ENCODE measurements at regions not wholly inside any gene's neighbourhood (a gene's known extent, or its start where the extent isn't known, plus 50 kb on each side); places are given as distances from the start of the nearest gene placed in this dataset.

DNA sequence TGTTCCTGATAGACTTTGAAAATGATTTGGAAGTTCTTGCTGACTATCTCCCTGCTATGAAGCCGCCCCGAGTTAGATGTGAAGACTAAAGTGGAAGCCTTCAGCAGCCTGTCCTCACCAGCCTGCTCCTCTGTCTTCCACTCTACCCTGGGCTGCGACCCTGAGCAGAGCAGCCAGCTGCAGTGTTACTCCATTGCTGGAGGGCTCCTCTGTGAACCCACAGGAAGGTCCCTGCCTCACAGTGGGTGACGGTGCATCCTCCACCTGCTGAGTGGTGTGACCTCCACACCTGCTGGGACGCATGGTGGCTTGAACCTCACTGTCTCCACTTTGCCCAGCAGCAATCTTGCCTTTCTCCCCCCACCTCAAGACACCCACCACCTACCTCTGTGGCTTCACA lies 116.4 kb downstream of the IRS2 start:
- no peak for DNase-seq (ENCODE audit: low read depth)

DNA sequence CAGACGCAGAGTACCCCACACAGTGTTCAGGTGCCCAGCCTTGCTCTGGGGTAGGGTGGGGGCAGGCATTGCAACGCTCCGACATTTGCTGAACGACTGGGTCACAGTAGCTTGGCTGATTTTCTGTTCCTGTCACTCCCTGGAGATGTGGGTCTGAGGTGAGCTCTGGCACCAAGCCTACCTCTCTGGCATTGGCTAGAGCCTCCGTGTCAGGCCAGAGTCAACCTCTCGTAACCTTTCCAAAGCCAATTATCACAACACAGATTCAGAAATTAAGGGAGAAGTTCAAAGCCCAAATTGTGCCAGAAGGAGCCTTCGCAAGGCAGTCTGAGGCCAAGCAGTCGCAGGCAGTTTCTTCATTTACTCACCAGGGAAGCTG lies 117.2 kb downstream of the IRS2 start:
- no peak for DNase-seq (ENCODE audit: low read depth)

DNA sequence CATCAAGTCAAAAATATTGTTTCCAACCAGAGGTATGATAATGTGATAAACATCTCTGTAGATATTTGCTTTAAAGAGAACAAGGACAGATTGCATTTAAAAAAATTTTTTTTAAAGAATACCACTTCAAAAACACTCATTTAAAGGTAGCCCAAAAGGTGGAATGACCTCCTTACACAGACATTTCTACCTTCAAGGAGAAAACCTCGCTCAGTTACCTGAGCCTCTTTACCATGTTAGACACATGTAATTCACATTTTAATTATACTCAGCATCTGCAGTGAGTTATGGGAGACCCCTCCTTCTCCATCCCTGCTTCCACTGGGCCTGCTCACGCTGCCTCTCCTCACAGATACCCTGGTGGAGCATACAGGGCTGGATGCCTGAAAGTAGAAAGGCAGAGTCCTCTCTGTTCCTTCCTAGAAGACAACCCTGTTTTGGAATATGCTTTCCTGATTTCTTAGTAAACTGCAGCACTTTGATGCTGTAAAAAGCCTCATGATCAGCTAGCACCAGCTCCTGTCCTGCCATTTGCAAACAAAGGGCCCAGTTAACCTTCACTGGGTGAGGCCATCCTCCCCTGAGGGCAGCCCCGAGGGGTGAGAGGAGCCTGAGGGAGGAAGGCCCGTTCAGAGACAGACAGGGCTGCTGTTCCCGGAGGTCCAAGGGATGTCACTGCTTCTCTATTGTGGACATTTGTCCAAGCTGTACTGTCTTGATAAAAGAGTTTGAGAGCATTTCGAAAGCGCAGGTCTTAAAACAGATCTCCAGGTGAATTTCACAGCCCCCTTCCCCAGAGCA lies 117.8 kb downstream of the IRS2 start:
- DNase-seq (ENCODE audit: low read depth) = no peak

DNA sequence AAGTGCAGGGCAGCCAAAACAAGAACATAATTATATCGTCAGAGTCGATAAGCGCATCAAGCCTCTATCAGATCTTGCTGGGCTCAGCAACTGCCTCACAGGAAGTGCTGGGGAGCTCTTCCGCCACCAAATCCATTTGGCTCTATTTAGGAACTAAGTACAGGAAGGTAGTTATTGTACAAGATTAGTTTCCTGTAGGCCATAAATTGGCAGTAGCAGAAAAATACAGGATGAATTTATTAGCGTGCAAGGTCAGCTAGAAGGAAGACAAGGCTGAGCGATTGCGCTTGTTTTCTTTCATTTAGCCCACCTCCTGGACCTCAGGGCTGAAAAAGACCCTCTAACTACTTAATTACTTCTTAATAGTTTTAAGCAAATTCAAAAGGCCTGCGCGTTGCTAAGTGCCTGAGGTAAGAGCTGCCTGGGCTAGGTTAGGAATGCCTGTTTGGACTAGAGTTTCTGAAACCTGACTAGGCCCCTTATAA lies 118.5 kb downstream of the IRS2 start:
- DNase-seq (ENCODE audit: low read depth) = no peak

DNA sequence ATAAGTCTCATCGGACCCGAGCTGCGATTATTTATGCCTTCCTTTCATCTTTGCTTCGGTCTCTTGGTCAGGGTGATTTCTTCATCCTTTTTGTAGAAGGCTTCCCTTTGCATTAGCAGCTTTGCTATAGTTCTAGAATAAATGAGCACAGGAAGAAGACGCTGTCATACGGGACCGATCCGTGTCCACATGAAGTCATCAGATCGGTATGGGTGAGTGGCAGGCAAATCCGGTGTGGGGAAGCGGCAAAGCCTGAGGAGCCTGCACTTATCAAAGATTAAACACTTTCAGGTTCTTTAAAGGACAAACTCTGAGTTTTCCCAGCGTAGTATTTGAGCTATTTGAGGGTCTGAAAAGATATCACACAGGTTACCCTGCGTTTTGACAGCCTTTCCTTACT lies 119.3 kb downstream of the IRS2 start:
- peak; percentile 22 for DNase-seq (ENCODE audit: low read depth)

DNA sequence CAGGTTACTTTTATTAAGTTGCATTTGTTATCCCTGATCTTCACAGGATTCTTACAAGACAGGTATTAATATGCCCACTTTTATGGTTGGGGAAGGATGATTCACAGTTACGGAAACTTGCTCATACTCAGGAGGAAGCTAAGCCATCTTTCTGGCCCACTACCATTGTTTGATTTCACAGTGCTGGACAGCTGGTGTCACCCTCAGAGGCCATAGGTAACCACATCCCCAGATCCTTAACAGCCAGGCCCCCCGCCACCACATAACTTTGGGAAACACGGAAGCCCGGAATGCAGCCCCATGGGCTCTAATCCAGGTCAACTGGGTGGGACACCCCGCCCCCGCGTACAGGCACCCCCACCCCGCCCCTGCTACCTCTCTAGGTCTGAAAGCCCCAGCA lies 119.7 kb downstream of the IRS2 start:
- no peak for DNase-seq (ENCODE audit: low read depth)

DNA sequence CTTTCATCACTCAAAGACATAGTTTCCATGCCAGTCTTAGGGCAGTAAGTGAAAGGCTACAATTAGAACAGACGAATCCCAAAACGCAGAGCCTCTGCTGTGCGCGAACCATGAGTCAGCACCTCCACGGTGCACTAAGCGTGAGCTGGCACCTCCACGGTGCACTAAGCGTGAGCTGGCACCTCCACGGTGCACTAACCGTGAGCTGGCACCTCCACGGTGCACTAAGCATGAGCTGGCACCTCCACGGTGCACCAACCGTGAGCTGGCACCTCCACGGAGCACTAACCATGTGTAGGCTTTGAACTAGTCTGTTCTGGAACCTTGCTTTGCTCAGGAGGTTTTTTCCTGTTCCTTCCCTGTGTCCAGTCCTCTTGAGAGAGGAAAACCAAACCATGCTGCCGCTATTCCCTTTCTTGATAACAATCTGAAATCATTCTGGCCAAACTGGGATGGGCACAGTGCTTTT lies 120.6 kb downstream of the IRS2 start:
- DNase-seq (ENCODE audit: low read depth) = peak; percentile 12

DNA sequence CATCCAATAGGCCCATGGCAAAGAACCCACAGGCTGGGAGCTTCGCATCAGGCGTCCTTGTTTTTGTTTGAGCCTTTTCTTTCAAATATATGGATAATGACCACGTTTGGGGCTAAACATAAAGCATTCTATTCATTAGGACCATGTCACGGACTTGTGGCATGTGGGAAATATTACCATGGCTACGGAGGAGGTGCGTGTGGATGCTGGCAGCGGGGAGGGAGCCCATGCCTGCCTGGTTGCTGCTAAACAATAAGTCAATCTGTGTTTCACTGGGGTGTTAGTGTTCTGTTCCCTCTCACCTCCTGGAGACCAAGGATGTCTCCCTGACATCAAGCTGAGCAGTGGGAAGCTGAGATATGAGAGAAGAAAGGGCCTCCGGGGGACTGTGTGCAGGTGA lies 121.1 kb downstream of the IRS2 start:
- DNase-seq (ENCODE audit: low read depth) = no peak

DNA sequence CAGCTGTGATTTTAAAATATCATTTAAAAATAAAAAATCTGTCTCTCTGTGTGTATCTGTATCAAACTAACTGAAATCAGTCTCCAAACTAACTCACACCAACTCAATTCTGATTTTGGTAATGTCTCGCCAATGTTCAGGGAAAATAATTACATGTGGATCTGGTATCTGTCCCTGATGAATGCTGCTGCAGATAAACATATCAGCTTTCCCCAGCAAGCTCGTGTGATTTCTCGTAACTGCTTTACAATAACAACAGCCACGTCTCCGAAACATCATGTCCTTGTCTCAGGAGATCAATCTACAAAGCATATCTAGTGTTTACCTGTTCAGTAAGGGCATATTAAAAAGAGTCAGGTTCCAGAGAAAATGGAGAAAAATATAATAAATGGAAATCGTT lies 129.0 kb downstream of the IRS2 start:
- DNase-seq (ENCODE audit: low read depth) = no peak

DNA sequence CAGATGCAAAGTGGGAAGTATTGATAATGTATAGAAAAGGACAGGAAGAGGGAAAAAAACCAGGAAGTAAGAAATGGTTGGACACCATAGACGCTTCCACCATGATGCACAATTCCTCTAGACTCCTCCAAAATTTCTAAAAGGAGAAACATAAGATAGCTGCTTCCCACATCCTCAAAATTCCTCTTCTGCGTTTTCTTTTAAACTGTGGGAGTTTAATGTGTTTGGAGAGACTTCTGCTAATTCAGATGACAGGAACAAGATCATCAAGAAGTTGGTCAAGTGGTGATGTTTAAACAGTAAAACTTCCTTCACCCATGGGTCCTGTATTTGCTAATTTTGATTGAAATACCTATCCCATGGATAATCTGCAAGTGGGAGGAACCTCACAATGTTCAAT lies 130.2 kb downstream of the IRS2 start:
- DNase-seq (ENCODE audit: low read depth) = no peak

DNA sequence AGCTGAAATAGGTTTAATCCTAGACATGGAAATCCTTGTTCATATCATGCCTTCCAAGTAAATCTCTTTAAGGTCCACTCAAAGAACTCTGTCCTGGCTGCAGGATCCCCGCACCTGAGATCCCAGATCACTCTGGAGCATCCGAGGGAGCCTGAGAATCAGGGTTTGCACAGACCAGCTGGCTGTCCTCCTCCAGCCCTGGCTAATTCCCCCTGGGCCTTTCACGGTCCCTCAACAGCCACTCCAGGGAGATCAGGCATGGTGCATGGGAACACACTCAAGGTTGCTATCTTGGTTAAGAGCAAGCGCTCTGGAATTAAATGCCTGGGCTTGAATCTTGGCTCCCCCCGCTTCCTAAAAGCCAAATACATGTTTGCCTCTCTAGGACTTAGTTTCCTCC lies 130.8 kb downstream of the IRS2 start:
- no peak for DNase-seq (ENCODE audit: low read depth)

DNA sequence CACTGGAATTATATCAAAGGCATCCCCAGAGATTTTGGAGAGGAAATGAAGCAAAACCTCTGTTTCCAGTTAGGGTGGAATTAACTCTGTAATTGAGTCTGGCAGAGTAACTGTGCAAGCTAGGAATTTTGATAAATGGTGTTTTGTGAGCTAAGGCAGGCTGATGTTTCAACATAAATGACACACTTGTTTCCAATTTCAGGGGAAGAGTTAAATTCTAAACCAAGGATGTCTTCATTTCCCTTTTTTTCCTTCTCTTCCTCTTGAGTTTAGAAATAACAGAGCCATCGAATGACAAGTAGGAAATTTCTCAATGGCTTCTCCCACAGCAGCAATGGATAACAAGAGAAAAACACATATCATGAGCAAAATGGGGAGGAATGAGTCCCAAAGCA lies 131.2 kb downstream of the IRS2 start:
- no peak for DNase-seq (ENCODE audit: low read depth)

DNA sequence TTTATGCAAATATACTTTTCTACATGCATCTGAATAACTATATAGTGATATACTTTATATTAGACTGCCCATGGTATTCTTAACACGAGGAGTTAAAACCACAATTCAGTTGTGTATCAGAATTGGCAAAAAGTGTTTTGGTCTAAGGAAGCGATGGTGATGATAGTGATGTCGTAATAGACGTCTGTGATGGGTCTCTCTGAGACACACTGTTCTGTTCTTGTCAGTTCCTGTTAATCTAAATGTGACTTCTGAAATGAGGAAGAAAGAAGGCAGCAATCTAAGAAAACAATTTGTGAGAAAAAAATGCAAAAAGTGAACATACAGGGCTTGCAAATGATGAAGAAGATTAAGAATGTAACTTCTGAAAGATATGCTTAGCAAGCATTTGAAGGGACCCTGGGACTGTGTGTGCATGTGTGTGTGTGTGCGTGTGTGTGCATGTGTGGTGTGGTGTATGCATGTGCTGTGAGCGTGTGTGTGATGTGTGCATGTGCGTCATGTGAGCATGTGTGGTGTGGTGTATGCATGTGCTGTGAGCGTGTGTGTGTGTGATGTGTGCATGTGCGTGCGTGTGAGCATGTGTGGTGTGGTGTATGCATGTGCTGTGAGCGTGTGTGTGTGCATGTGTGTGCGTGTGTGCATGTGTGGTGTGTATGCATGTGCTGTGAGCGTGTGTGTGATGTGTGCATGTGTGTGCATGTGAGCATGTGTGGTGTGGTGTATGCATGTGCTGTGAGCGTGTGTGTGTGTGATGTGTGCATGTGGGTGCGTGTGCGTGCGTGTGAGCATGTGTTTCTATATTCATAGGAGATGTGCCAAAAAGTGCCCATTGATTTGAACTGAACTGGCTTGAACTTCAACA lies 131.8 kb downstream of the IRS2 start:
- no peak for DNase-seq (ENCODE audit: low read depth)

DNA sequence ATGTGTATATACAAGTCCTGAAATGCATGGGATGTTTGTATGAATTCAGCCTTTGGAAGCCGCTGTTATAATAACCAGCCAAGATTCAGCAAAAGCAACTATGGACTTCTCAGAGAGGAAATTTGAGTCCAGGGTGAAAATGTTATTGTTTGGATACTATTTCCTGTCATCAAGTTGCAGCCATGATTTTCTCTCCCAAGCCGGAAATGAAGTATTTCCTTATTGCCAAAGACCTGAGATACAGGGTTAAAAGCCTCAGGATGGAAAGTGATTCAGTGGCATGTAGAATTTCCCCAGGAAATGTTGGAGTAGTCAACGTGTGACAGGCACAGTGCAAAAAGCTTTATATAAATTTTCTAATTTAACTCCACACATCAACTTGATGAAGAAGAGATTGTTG lies 133.9 kb downstream of the IRS2 start:
- no peak for DNase-seq (ENCODE audit: low read depth)

DNA sequence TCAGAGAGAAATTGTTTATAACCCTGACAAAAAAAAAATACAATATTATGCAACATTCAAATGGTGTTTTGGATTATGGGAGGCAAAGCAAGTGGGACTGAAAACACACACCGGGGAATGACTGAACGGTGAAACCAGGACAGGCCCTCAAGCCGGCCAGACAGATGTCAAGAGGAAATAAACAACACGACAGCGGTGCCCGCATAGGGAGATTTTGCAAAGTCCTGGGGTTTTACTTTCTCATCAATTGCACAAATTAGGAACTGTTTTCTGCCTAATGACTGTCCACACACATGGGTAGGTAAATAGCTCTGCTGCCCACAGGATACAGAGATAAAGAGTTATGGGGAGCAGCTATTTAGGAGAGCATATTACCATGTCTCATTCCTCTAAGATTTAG lies 134.5 kb downstream of the IRS2 start:
- DNase-seq (ENCODE audit: low read depth) = no peak

DNA sequence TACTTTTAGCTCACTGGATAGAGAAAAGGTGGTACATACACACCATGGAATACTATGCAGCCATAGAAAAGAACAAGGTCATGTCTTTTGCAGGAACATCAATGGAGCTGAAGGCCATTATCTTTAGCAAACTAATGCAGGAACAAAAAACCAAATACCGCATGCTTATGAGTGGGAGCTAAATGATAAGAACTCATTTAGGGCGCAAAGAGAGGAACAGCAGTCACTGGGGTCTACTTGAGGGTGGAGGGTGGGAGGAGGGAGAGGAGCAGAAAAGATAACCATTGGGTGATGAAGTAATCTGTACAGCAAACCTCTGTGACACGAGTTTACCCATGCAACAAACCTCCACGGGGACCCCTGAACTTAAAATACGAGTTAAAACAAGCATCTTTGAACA lies 135.1 kb downstream of the IRS2 start:
- DNase-seq (ENCODE audit: low read depth) = no peak

DNA sequence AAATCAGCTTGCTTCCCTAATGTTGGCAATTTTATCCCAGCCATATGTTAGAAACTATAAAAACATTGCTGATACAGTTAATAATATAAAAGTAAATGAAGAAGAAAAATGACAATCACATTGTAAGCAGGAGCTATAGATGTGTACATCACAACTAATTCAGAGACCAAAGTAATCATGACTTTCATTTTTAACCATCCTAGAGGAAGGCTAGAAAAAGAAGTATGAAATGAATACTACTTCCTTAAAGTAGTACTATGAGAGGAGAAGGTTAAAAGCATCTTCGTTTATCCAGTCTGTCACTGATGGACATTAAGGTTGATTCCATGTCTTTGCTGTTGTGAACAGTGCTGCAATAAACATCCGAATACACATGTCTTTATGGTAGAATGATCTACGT lies 135.5 kb downstream of the IRS2 start:
- no peak for DNase-seq (ENCODE audit: low read depth)

DNA sequence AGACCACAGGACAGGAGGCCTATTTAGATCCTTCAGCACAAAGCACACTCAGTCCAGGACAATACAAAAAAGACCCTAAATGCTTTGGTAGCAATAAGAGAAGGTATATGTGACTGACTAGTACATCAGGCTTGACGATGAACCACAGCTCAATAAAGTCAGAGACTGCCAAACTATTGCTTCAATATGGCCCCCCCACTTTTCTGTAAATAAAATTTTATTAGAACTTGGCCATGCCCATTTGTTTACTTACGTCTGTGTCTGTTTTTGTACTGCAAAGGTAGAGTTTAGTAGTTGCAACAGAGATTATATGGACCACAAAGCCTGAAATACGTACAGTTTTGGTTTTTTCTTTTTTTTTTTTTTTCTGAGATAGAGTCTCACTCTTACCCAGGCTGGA lies 136.7 kb downstream of the IRS2 start:
- DNase-seq (ENCODE audit: low read depth) = no peak

DNA sequence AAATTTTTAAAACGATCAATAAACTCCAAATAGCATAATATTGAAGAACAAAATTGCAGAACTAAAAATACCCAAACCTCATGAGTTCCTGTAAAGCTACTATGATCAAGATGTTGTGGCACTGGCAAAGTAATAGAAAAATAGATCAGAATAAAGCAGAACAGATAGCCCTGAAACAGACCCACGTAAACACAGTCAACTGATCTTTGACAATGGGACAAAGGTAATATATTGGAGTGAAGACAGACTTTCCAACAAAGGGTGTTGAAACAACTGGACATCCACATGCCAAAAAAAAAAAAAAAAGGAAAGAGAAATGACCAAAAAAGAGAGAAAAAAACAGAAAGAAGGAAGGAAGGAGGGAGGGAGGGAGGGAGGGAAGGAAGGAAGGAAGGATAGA lies 138.7 kb downstream of the IRS2 start:
- no peak for DNase-seq (ENCODE audit: low read depth)

DNA sequence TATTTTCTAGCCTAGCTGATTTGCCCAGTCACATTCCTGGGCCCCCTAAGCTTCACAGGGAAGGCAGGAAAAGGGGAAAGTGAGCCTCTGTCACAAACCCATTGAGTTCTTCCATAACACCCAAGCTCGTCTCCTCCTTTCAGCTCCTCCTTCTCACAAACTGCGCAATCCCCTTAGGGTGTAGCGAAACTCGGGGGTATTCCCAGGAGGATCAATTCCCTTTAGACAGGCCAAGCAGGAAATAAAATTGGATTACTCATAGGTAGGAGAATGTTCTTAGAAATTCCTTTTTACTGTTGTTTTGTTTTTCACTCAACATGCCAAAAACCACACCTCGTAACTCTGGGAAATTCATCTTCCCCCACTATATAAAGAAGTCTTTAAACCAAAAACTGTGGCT lies 139.3 kb downstream of the IRS2 start:
- no peak for DNase-seq (ENCODE audit: low read depth)

DNA sequence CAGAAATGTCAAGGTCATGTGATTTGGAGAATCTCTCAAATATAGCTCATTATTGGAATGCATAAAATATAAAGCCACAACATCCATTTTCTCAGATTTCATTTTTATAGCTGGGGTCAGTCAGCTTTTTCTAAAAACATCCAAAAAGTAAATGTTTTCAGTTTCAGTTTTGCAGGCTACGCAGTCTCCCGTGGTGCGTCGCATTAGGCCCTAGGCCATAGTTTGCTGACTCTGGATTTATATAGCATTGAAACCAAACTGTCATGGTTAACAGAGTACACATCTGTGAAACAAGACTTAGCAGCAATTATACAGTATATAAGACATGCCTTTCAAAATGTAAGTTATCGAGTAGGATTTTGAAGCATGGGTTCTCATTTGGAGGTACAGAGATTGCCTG lies 140.0 kb downstream of the IRS2 start:
- no peak for DNase-seq (ENCODE audit: low read depth)

DNA sequence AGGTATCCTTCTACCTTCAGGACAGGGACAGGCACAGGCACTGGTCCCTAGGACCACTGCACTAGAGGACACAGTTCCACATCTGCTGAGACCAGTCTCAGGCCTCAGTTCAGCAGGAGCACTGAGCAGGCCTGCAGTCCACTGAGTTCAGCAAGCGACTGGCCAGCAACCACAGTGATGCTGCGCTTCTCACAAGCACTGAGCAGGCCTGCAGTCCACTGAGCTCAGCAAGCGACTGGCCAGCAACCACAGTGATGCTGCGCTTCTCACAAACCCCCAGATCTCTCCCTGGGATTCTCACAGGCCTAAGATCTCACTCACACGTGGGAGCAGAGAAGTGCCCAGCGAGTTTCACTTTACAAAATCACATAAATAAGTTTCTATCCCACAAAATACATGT lies 140.6 kb downstream of the IRS2 start:
- no peak for DNase-seq (ENCODE audit: low read depth)

DNA sequence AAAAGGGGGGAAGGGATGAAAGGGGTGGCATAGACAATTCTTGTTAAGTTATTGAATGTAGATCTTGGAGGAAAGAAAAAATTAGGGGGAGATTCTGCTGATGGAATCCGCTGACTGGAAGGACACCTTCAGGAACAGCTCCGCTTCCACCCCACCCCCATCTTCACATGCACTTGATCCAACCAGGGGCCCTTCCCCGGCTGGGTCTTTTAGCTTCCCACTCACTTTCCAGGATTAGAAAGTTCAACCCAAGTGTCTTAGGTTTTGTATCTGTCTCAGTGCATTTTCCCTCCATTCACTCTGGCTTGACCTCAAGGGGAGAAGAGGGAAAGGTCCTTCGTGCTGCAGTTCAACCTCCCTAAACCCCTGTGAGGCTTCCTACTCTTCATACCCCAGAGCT lies 141.4 kb downstream of the IRS2 start:
- DNase-seq (ENCODE audit: low read depth) = no peak
